ENCODE measurements at regions not wholly inside any gene's neighbourhood (a gene's known extent, or its start where the extent isn't known, plus 50 kb on each side); places are given as distances from the start of the nearest gene placed in this dataset.

DNA sequence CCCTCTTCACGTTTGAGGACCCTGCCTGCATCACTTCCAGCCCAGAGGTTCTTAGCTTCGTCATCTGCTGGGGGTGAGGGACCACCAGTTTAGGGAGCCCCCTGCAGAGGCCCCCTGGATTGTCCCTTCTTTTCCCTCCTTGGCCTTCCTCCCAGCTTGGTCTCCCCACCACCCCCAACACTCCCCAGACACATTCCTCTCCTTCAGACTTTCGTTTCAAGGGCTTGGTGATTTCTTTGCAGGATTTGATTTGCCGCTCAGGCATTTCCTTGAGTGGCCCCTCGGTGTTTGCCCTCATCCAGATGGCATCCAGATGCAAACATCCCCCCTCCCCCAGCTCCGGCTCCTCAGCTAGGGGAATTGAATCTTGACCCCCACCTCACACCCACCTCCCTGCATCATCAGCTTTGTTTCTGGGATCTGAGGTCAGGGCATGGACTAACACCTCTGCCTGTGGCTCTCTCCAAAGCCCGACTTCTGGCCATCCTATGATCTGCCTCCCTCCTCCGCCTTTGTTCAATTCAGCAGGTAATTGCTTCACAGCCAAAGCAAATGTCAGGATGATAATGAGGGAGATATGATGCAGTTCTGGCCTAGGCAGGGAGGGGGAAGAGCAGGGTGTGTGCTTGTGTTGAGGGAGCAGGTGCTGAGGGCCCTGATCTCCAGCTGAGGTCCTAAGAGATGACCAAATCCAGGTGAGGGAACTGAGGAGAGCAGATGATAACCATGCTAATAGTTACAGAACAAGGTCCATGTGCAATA is 141.5 kb downstream of the VEGFA start (continued):
- TF ChIP-seq, protein P1, sequence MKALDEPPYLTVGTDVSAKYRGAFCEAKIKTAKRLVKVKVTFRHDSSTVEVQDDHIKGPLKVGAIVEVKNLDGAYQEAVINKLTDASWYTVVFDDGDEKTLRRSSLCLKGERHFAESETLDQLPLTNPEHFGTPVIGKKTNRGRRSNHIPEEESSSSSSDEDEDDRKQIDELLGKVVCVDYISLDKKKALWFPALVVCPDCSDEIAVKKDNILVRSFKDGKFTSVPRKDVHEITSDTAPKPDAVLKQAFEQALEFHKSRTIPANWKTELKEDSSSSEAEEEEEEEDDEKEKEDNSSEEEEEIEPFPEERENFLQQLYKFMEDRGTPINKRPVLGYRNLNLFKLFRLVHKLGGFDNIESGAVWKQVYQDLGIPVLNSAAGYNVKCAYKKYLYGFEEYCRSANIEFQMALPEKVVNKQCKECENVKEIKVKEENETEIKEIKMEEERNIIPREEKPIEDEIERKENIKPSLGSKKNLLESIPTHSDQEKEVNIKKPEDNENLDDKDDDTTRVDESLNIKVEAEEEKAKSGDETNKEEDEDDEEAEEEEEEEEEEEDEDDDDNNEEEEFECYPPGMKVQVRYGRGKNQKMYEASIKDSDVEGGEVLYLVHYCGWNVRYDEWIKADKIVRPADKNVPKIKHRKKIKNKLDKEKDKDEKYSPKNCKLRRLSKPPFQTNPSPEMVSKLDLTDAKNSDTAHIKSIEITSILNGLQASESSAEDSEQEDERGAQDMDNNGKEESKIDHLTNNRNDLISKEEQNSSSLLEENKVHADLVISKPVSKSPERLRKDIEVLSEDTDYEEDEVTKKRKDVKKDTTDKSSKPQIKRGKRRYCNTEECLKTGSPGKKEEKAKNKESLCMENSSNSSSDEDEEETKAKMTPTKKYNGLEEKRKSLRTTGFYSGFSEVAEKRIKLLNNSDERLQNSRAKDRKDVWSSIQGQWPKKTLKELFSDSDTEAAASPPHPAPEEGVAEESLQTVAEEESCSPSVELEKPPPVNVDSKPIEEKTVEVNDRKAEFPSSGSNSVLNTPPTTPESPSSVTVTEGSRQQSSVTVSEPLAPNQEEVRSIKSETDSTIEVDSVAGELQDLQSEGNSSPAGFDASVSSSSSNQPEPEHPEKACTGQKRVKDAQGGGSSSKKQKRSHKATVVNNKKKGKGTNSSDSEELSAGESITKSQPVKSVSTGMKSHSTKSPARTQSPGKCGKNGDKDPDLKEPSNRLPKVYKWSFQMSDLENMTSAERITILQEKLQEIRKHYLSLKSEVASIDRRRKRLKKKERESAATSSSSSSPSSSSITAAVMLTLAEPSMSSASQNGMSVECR (CRISPR knock-in tag; IDR thresholded peaks at IDR 0.05) = 0 out of 2 replicates have a peak, but pooled peaks have one; percentile 45
- TF ChIP-seq HMG20A (CRISPR knock-in tag; conservative IDR thresholded peaks at IDR 0.05) (no peak), TAF7 (tag; IDR thresholded peaks at IDR 0.05) (no peak), RBFOX2 (IDR thresholded peaks at IDR 0.05; ENCODE audit: low read depth, low read length) (peak; percentile 68), ELF1 (tag; IDR thresholded peaks at IDR 0.05) (no peak), GABPB2 (CRISPR knock-in tag; conservative IDR thresholded peaks at IDR 0.05) (peak; percentile 48; the same call in 1 of the 2 replicates), MTF1 (CRISPR knock-in tag; IDR thresholded peaks at IDR 0.05; ENCODE audit: borderline replicate concordance) (no peak), MAZ (CRISPR knock-in tag; conservative IDR thresholded peaks at IDR 0.05 in 1 of 2, IDR thresholded peaks at IDR 0.05 in 1 of 2) (peak; percentile 3 to 34; a peak in 2 of 4 replicates), CBX2 (IDR thresholded peaks at IDR 0.05; ENCODE audit: insufficient read depth, low read length, poor library complexity, severe bottlenecking) (no peak), POLR2B (IDR thresholded peaks at IDR 0.05; ENCODE audit: low read depth, partially characterized antibody) (no peak), TFAP4 (CRISPR knock-in tag; IDR thresholded peaks at IDR 0.05; ENCODE audit: borderline replicate concordance) (0 out of 2 replicates have a peak, but pooled peaks have one; percentile 7), RHOXF2B (CRISPR knock-in tag; conservative IDR thresholded peaks at IDR 0.05) (peak; percentile 82; the same call in 1 of the 2 replicates), ZNF253 (CRISPR knock-in tag; conservative IDR thresholded peaks at IDR 0.05) (no peak), ZNF217 (CRISPR knock-in tag; IDR thresholded peaks at IDR 0.05) (no peak), PRMT5 (CRISPR knock-in tag; IDR thresholded peaks at IDR 0.05) (no peak)
- TF ChIP-seq, protein P2, sequence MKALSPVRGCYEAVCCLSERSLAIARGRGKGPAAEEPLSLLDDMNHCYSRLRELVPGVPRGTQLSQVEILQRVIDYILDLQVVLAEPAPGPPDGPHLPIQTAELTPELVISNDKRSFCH (CRISPR knock-in tag; IDR thresholded peaks at IDR 0.05) = no peak
- TF ChIP-seq, protein P2 (tag; IDR thresholded peaks at IDR 0.05) = peak; percentile 75
- TF ChIP-seq, protein P3, sequence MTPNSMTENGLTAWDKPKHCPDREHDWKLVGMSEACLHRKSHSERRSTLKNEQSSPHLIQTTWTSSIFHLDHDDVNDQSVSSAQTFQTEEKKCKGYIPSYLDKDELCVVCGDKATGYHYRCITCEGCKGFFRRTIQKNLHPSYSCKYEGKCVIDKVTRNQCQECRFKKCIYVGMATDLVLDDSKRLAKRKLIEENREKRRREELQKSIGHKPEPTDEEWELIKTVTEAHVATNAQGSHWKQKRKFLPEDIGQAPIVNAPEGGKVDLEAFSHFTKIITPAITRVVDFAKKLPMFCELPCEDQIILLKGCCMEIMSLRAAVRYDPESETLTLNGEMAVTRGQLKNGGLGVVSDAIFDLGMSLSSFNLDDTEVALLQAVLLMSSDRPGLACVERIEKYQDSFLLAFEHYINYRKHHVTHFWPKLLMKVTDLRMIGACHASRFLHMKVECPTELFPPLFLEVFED (CRISPR knock-in tag; conservative IDR thresholded peaks at IDR 0.05) = peak; percentile 27
- TF ChIP-seq, protein P4, sequence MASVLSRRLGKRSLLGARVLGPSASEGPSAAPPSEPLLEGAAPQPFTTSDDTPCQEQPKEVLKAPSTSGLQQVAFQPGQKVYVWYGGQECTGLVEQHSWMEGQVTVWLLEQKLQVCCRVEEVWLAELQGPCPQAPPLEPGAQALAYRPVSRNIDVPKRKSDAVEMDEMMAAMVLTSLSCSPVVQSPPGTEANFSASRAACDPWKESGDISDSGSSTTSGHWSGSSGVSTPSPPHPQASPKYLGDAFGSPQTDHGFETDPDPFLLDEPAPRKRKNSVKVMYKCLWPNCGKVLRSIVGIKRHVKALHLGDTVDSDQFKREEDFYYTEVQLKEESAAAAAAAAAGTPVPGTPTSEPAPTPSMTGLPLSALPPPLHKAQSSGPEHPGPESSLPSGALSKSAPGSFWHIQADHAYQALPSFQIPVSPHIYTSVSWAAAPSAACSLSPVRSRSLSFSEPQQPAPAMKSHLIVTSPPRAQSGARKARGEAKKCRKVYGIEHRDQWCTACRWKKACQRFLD (CRISPR knock-in tag; IDR thresholded peaks at IDR 0.05) = 0 out of 2 replicates have a peak, but pooled peaks have one; percentile 29

Measured in K562 (cell line).